Ovary (tissue), 7 donors: ENCODE measurements at regions not wholly inside any gene's neighbourhood (a gene's known extent, or its start where the extent isn't known, plus 50 kb on each side); places are given as distances from the start of the nearest gene placed in this dataset.

ENCODE experiments used
- DNase-seq, 5 donors: peaks; one replicate each; pipeline ENCODE4 v3.0.0-alpha.2; 2019 to 2020
- H3K27ac ChIP-seq, 2 donors: fragments of 200-600 bp; one replicate each; pipeline versions ENCODE4 v1.5.1 to v1.8.0; 2019 to 2022
- H3K27me3 ChIP-seq: fragments of 200-600 bp; one replicate; pipeline ENCODE4 v1.8.0; 2022
- H3K36me3 ChIP-seq: fragments of 200-600 bp; sonication (generic); one replicate; pipeline ENCODE4 v1.5.1; 2019
- H3K4me1 ChIP-seq: one replicate; pipeline ENCODE4 v1.8.1; 2013; ENCODE audit warnings: mild to moderate bottlenecking, moderate library complexity; ENCODE audit not compliant: insufficient read depth
- H3K4me3 ChIP-seq: fragments of 200-600 bp; sonication (generic); one replicate; pipeline ENCODE4 v1.5.1; 2017
- H3K9me3 ChIP-seq, 2 donors: fragments of 200-600 bp in 1 of 2; sonication (generic) in 1 of 2; one replicate each; pipeline versions ENCODE4 v1.5.1 to v1.8.1; 2013 to 2019; ENCODE audit warnings: mild to moderate bottlenecking in 1 of 2, moderate library complexity in 1 of 2
- EP300 ChIP-seq: sonication (generic); formaldehyde crosslinking; IDR thresholded peaks from one replicate; pipeline ENCODE4 v1.6.1; 2017; ENCODE audit warnings: antibody characterized with exemption
- POLR2A ChIP-seq: fragments of 450-650 bp; IDR thresholded peaks from one replicate; pipeline ENCODE4 v1.6.1; 2017; ENCODE audit warnings: antibody characterized with exemption, mild to moderate bottlenecking, moderate library complexity
- WGBS, 3 donors: extraction: QIAGEN DNeasy Blood & Tissue Kit in 1 of 3; methylation state at CpG; one replicate each; pipeline versions ENCODE4 v1.1.5 to v1.1.7; 2013 to 2017; 5-methylcytosine and 5-hydroxymethylcytosine counted together
- intact Hi-C, 4 donors: fragments of 100-400 bp; cut with DNase I; formaldehyde crosslinking; loops; one replicate each; pipeline versions ENCODE4 v1.11.0 to v1.15.1; 2022 to 2023
- TF ChIP-seq, protein P1 (sequence below), 3 donors: fragments of 450-650 bp in 2 of 3; fragments of 200-600 bp in 1 of 3; IDR thresholded peaks; one replicate each; pipeline versions ENCODE4 v1.5.1 to v1.8.0; 2016 to 2022; ENCODE audit warnings: antibody characterized with exemption in 3 of 3, mild to moderate bottlenecking in 1 of 3
- donor health status: DM: no; HTN: no; CAD: no; lungs with moderate emphysema.
- donor health status: DM: no; HTN: no; CAD: no.
- donor health status: Bipolar disorder and iron deficiency.
- donor health status: DM: no; HTN: no; CAD: no.
- donor health status: DM: yes; HTN: yes; CAD: no.

GRCh38 chr1:234989019-234989418 is 139.6 kb downstream of the TOMM20 start:
- WGBS, 3 donors = 89 to 93% (median 91%) methylated on average over 6 of the region's 6 CpGs
- intact Hi-C loops = loop anchor here in 3 of 4 donors (5.0 to 10.0 kb wide), 4 partner anchors 86 to 454 kb away; partner anchors contain the start of gene IRF2BP2 (in 1 of the 3)
- TF ChIP-seq EP300 (no peak), POLR2A (no peak)
- TF ChIP-seq, protein P1, sequence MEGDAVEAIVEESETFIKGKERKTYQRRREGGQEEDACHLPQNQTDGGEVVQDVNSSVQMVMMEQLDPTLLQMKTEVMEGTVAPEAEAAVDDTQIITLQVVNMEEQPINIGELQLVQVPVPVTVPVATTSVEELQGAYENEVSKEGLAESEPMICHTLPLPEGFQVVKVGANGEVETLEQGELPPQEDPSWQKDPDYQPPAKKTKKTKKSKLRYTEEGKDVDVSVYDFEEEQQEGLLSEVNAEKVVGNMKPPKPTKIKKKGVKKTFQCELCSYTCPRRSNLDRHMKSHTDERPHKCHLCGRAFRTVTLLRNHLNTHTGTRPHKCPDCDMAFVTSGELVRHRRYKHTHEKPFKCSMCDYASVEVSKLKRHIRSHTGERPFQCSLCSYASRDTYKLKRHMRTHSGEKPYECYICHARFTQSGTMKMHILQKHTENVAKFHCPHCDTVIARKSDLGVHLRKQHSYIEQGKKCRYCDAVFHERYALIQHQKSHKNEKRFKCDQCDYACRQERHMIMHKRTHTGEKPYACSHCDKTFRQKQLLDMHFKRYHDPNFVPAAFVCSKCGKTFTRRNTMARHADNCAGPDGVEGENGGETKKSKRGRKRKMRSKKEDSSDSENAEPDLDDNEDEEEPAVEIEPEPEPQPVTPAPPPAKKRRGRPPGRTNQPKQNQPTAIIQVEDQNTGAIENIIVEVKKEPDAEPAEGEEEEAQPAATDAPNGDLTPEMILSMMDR (IDR thresholded peaks at IDR 0.05) = no peak
- Histone ChIP-seq H3K9me3 (no peaks in the 10 kb centered on the region), H3K27me3 (no peaks in the 10 kb centered on the region), H3K4me3 (no peak overlapping the region), H3K4me1 (peaks cover 19% of the 10 kb centered on the region), H3K36me3 (no peaks in the 10 kb centered on the region), H3K27ac (no peak overlapping the region)
- DNase-seq = no peak

DNA sequence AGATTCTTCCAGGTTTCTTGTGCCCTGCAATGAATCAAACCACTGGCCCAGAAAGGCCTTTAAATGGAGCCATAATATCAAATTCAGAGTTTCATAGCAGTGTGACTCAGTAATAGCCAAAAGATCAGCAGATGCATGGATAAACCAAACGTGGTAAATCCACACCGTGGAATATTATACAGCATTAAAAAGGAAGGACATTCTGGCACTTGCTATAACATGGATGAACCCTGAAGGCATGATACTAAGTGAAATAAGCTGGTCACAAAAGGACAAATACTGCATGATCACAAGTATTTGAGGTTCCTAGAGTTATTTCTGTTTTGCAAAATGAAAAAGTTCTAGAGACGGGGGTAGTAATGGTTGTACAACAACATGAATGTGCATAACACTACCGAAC is 140.1 kb downstream of the TOMM20 start:
- TF ChIP-seq POLR2A = no peak
- TF ChIP-seq EP300 = no peak
- TF ChIP-seq, protein P1 (IDR thresholded peaks at IDR 0.05) = no peak
- H3K9me3 ChIP-seq = no peaks in the 10 kb centered on the region
- peaks cover 19% of the 10 kb centered on the region for H3K4me1 ChIP-seq
- no peaks in the 10 kb centered on the region for H3K27me3 ChIP-seq
- no peak overlapping the region for H3K4me3 ChIP-seq
- intact Hi-C loops = loop anchor here in 3 of 4 donors (5.0 to 10.0 kb wide), 4 partner anchors 86 to 454 kb away; partner anchors contain the start of gene IRF2BP2 (in 1 of the 3)
- 88 to 90% (median 90%) methylated on average over 4 of the region's 4 CpGs for WGBS, 3 donors
- H3K36me3 ChIP-seq = no peaks in the 10 kb centered on the region
- no peak overlapping the region for H3K27ac ChIP-seq
- no peak for DNase-seq

- H3K27ac ChIP-seq = peak overlapping the region; percentile 44 to 76
- no peaks in the 10 kb centered on the region for H3K36me3 ChIP-seq
- intact Hi-C loops = loop anchor here in 3 of 4 donors (5.0 to 10.0 kb wide), 4 partner anchors 87 to 453 kb away; partner anchors contain the start of gene IRF2BP2 (in 1 of the 3)
- no peaks in the 10 kb centered on the region for H3K9me3 ChIP-seq
- no peak overlapping the region for H3K4me3 ChIP-seq
- TF ChIP-seq POLR2A (no peak), EP300 (no peak)
- TF ChIP-seq, protein P1 (IDR thresholded peaks at IDR 0.05) = no peak
- peaks cover 19% of the 10 kb centered on the region for H3K4me1 ChIP-seq
- DNase-seq = no peak
- WGBS, 3 donors = 53 to 73% (median 60%) methylated on average over 2 of the region's 2 CpGs
- no peaks in the 10 kb centered on the region for H3K27me3 ChIP-seq
Measured at GRCh38 chr1:234988155-234988517, 140.5 kb downstream of the TOMM20 start.

DNA sequence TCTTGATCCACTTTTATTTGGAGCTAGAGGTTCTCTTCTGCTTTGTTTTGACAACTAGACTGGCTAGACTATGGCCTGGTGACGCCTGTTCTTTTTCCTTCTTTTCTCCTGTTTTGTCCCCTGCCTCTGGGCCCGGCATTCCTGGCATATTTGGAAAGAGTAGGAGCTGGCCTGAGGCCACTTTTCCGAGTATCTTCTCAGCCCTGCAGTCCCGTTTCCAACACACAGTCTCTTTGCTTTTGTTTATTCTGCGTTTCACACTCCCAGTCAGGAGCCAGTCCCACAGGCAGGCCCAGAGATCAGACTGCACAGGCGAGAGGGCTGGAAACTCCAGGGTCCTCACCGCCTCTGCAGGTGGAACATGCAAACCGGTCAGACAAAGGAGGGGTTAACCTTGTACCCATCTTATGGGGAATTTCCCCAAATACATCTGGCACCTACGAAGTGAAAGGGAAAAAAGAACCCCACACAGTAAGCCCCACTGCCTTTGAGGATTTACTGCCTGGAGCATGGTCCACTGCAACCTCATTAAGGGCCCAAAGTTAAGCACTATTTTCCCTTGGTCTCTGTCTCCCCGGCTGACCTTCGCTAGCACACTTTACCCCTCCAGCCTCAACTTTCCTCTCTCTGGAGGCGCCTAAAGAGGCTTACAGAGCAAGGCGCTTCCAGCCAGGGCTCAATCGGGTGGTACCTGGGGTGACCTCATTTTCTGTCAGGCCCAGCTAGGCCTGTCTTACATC is 141.1 kb downstream of the TOMM20 start:
- Histone ChIP-seq H3K36me3 (no peaks in the 10 kb centered on the region), H3K9me3 (no peaks in the 10 kb centered on the region)

More for the DNA sequence above, 141.1 kb downstream of the TOMM20 start:
- Histone ChIP-seq H3K27ac (peak overlapping the region; percentile 44 to 76), H3K27me3 (no peaks in the 10 kb centered on the region), H3K4me1 (peaks cover 19% of the 10 kb centered on the region), H3K4me3 (no peak overlapping the region)
- intact Hi-C loops = loop anchor here in 3 of 4 donors (5.0 to 10.0 kb wide), 4 partner anchors 87 to 453 kb away; partner anchors contain the start of gene IRF2BP2 (in 1 of the 3)
- 29 to 37% (median 35%) methylated on average over 14 of the region's 14 CpGs for WGBS, 3 donors
- DNase-seq = peak; percentile 70 to 92 (median 82)
- no peak for TF ChIP-seq POLR2A
